ENCODE measurements at regions not wholly inside any gene's neighbourhood (a gene's known extent, or its start where the extent isn't known, plus 50 kb on each side); places are given as distances from the start of the nearest gene placed in this dataset.

DNA sequence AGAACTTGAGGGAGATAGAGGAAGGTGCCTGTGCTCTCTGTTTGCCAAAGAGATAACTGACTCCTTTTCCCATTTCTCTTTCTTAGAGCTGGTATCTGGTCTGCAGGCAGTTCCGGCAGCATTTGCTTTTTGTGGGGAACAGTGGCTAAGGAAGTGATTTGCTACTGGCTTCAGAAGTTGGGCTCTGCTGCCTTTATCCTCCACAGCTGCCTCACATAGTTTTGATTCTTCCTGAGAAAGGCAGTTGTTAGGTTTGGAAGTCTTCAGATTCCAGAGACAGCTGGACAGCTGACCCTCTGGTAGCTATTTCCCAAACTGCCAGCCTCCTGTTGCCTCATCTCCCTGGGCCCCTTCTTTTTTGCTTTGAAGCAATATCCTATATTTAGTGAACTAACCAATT is 62.6 kb upstream of the MACF1 start:
- DNase-seq = no peak

DNA sequence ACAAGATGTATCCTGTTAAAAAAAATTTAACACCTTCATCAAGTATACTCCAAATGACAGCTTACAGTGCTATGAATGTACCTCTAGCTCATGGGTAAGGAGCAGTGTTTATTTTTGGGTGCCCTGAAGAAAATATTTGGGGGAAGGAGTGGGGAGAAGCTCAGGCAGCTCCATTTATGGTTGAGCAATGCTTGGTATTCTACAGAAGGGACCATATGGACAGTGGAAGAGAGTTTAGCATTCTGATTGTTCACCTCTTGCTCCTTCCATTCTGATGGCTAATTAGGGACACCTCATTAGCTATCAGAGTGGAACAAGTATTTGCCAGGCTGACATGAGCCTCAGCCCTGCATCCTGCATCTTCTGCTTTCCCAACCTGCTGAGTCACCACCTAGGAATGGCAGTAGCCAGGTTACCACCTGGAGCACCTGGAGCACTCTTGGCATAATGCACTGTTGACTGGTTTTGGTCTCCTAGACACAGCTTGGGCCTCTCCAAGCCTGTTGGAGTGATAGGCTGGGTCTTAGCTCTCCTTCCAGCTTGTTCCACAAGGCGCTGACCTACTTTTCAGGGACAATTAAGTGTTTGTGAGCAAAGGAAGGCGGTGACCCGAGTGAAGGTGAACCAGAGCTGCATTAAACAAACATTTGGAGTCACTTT is 62.0 kb upstream of the MACF1 start:
- DNase-seq = no peak

DNA sequence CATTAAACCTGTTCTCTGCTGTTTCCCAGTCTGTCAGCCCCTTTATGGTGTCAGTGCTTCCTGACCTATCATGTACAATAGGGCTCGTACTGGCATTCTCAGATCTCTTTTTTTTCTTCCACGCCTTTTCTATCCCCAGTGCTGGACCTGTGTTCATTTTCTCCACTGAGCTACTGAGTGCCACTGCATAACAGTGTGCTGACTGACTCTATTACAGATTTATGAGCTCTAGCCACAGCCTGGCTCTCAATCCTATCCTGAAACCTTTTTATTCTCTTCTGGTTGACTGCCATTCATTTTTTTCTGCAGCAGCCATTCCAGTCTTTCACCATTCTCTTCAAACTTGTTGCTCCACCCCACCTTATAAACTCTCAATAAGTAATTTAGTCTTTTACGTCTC is 59.6 kb upstream of the MACF1 start:
- no peak for DNase-seq

DNA sequence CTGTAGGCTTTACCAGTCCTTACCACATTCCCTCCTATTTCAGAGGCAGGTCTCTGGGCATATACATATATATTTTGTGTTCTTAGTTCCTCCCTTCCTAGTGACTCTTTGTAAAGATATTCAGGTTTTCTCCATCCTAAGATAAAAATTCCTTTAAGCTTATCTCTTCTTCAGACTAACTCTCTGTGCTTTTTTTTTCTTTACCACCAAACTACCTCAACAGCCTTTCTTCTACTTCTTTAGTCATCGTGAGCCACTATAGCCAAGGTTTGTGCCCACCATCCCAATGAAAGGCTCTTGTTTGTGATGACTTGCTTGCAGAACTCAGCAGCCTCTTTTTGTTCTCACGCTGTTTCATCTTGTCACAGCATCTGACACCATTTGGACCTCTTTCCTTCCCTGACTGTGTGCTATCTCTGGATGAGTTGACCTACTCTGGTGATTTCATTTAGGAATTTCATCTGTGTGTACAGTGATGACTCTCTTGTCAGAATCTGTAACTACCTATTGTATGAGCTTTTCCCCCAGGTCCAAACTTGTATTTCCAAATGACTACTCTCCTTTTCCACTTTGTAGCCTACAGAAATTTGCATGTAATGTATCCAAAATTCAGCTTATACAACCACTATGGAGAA is 59.0 kb upstream of the MACF1 start:
- no peak for DNase-seq

DNA sequence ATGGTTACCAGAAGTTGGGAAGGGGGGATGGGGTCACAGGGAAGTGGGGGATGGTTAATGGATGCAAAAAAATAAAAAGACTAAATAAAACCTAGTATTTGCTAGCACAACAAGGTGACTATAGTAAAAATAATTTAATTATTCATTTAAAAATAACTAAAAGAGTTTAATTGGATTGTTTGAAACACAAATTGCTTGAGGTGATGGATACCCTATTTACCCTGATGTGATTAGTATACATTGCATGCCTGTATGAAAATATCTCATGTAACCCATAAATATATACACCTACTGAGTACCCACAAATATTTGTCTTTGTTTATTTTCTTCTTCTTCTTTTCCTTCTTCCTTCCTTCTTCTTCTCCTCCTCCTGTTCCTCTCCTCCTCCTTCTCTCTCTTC is 57.8 kb upstream of the MACF1 start:
- no peak for DNase-seq

DNA sequence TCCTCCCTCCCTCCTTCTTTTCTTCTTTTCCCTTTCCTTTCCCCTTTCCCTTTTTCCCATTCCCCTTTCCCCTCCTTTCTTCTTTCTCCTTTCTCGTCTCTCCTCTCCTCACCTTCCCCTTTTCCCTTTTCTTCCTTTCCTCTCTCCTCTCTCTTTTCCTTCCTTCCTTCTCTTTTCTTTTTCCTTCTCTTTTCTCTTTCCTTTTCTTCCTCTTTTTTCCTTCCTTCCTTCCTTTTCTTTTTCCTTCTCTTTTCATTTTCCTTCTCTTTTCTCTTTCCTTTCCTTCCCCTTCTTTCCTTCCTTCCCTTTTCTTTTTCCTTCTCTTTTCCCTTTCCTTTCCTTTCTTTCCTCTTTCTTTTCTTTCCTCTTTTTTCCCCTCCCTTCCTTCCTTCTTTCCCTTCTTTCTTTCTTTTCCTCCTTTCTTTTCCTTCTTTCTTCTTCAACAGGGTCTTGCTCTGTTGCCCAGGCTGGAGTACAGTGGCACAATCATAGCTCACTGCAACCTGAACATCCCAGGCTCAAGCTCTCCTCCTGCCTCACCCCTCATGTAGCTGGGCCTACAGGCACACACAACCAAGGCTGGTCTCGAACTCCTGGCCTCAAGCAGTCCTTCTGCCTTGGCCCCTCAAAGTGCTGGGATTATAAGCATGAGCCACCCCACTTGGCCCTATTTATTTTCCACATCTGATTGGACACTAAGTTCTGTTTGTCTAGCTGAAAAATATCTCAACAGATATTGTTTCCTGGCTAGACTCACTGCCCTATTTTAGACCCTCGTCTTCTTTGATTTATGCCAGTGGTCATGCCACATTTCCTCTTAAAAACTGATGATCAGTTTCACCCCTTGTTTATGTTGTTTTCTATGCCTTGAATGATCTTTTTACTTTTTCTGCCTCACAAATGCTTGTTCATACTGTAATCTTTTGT is 57.1 kb upstream of the MACF1 start:
- no peak for DNase-seq

DNA sequence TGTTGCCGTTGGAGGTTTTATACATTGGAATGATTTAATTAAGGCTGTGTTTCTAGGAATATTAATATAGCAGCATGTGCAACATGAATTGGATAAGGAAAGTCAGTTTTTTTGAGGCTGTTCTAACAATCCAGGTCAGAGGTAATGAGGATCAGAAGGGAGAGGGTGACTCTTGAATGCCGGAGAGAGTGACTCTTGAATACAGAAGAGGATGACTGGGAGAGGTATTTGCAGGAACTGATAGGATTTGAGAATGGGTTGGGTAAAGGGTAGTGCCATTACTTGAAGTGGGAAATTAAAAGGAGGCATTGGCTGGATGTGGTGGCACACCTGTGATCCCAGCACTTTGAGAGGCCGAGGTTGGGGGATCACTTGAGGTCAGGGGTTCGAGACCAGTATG is 55.6 kb upstream of the MACF1 start:
- DNase-seq = no peak

DNA sequence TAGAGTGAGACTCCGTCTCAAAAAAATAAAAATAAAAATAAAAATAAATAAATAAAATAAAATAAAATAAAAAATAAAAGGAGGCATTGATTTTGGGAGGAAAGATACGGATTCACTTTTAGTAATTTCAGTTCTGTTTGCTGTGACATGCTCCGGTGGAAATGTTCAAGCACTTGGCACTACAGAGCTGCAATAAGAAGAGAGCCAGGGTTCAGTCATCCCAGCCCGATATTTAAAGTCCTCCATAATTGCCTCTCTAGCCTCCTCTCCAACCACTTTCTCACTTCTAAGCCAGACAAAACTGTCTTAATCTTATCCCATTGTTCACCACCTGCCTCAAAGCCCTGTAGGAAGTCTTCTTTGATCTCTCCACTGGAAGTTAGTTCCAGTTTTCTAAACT is 55.0 kb upstream of the MACF1 start:
- no peak for DNase-seq

DNA sequence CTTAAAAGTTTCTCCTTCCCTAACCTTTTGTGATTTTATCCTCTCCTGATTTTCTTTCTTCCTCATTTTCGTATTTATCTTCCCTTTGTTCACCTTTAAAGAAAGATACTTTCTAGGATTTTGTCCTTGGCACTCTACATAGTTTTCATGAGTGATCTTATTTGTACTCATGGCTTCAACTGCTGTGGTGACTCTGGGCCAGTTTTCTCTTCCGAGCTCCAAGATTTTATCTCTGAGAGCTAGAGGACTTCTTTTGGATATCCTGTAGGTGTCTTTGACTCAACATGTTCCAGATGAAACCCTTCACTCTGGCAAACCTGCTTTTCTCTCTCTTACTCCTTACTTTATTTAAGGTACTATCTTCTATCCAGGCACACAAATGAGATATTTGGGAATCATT is 53.7 kb upstream of the MACF1 start:
- DNase-seq = no peak

DNA sequence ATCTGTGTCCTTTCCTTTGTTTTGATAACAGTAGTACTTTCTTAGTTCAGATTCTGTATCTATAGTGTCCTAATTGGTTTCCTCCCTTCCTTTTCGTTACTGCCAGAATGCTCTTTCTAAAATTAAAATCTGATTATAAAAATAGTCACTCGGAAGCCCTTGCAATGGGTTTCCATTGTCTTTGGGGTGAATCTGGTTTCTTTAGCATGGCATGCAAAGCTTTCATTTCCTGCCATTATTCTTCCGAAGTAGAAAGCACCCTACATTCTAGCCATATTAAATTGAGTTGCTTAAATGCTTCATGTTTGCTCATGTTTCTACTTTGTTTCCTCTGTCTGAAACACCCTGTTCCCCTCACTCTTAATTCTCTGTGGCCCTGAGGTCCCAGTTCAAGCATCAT is 53.2 kb upstream of the MACF1 start:
- no peak for DNase-seq

DNA sequence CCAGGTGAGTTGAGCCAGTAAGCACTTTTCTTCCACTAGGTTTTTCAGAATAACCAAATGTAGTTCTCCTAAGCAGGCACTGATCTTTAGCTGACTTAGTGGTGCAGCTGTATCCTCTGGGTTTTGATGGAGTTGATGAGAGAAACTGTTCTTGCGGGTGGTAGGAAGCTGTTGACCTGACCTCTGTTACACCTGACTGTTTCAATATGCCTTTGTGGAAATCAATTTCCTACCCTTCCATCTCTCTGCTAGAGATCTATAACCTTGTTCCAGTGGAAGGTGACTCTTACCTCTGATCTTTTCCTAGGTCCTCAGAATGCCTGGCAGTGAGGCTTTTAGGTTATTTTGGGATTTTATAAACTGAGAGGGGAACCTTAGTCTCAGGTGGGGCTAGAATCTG is 51.6 kb upstream of the MACF1 start:
- DNase-seq = no peak

DNA sequence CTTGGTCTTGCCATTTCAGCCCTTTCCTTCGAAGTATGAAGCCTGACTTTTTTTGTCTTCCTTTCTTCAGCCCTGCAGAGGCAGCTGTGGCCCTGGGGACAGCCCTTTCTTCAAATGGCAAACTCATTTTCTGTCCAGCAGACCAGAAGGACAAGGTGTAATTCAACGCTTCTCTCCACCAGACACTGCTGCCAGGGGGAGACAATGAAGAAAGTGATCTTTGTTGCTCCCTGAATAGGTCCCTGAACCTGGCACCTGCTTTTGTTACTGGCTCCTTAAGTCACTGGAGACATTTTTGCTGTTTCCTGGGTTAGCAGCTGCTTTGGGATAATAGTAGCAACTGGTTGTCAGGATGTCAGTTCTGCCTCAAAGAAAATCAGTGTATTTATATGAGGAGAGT is 50.8 kb upstream of the MACF1 start:
- no peak for DNase-seq

DNA sequence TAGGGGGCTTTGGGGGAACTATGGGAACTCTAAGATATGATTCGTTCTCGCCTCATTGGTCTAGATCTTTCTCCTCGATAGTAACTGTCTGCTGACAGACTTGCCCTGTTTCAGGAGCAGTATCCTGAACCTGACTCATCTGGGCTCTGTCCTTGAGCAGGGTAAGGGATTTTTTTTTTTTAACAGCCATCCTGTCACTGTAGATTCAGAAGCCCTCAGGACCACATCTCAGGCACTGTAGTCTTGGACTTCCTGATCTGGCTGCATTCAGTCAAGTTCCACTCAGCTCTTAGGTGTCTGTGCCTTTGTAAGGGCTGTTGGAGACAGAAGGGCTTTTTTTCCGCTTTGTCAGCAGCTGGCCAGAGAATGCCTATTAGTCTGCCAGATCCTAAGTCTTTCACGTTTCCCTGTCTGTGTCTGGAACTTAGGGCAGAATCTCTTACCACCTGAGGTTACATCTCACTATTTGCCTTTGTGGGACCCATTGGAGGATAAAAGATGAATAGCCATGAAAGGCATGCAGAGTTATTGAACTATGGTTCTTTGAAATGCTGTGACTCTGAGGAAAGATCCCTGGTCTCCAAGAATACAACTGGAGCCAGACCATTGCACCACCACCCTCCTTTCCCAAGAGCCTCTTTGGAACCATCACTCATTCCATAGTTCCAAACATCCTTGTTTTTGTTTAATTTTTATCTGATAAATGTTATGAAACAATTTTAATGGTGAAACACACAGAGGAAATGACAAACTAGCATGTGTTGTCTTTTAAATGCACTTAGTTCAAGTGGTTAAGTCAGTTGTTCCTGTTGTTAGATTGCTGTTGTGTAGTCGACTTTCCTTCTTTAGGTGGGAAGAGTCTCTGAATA is 49.7 kb upstream of the MACF1 start:
- DNase-seq = no peak

All from CD4-positive, alpha-beta T cell treated with Interleukin-17A for 1 hour (primary cell).